ENCODE measurements at regions not wholly inside any gene's neighbourhood (a gene's known extent, or its start where the extent isn't known, plus 50 kb on each side); places are given as distances from the start of the nearest gene placed in this dataset.

GRCh38 chr5:167513381-167513780, 778.1 kb upstream of the WWC1 start:
- no peak for DNase-seq
- ChIA-PET POLR2A (no interaction called here), CTCF (no interaction called here)
- no peaks in the 10 kb centered on the region for H3K27me3 Mint-ChIP-seq
- H3K27ac Mint-ChIP-seq, result no peak overlapping the region
- 100% methylated on average over 3 of the region's 7 CpGs for WGBS (ENCODE audit: insufficient coverage)
- no peak for TF ChIP-seq EZH2 (IDR thresholded peaks at IDR 0.05; ENCODE audit: borderline replicate concordance, insufficient read depth, low read depth, low read length, poor library complexity, severe bottlenecking)
- TF ChIP-seq, protein P1, sequence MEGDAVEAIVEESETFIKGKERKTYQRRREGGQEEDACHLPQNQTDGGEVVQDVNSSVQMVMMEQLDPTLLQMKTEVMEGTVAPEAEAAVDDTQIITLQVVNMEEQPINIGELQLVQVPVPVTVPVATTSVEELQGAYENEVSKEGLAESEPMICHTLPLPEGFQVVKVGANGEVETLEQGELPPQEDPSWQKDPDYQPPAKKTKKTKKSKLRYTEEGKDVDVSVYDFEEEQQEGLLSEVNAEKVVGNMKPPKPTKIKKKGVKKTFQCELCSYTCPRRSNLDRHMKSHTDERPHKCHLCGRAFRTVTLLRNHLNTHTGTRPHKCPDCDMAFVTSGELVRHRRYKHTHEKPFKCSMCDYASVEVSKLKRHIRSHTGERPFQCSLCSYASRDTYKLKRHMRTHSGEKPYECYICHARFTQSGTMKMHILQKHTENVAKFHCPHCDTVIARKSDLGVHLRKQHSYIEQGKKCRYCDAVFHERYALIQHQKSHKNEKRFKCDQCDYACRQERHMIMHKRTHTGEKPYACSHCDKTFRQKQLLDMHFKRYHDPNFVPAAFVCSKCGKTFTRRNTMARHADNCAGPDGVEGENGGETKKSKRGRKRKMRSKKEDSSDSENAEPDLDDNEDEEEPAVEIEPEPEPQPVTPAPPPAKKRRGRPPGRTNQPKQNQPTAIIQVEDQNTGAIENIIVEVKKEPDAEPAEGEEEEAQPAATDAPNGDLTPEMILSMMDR (IDR thresholded peaks at IDR 0.05), result no peak
- no peaks in the 10 kb centered on the region for H3K27me3 ChIP-seq (replicated peaks in 1 of 4; ENCODE audit: control extremely low read depth in 1 of 4, control insufficient read depth in 3 of 4, insufficient read depth in 4 of 4, low read length in 3 of 4)
- H3K9me3 Mint-ChIP-seq (ENCODE audit: insufficient read depth), result peaks cover 4% of the 10 kb centered on the region
- no peak overlapping the region for H3K27ac ChIP-seq (ENCODE audit: low read length in 2 of 2)
- H2AFZ ChIP-seq (ENCODE audit: insufficient read depth, low read depth, low read length, poor library complexity, severe bottlenecking), result no peak overlapping the region
- no peaks in the 10 kb centered on the region for H3K36me3 ChIP-seq (replicated peaks in 1 of 2; ENCODE audit: control extremely low read depth in 1 of 2, control insufficient read depth in 1 of 2, extremely low read depth in 1 of 2, insufficient read depth in 2 of 2, low read length in 1 of 2)
- intact Hi-C loops (cut with micrococcal nuclease), result no loop called here
- no peak overlapping the region for H3K9ac ChIP-seq (ENCODE audit: low read length)
- H3K4me2 ChIP-seq (replicated peaks; ENCODE audit: low read depth, low read length, poor library complexity, severe bottlenecking), result no peak overlapping the region
- H3K4me1 Mint-ChIP-seq, result no peaks in the 10 kb centered on the region
- no peaks in the 10 kb centered on the region for H3K4me1 ChIP-seq (ENCODE audit: control insufficient read depth in 2 of 2, insufficient read depth in 2 of 2, low read length in 2 of 2)
- H3K79me2 ChIP-seq (ENCODE audit: control insufficient read depth, insufficient read depth, low read length), result no peaks in the 10 kb centered on the region
- H4K20me1 ChIP-seq (ENCODE audit: control insufficient read depth, insufficient read depth, low read length, poor library complexity, severe bottlenecking), result no peaks in the 10 kb centered on the region
- no peak overlapping the region for H3K4me3 Mint-ChIP-seq
- peaks cover 0 to 3% (median 0%) of the 10 kb centered on the region in 3 donors for H3K9me3 ChIP-seq (ENCODE audit: control extremely low read depth in 1 of 3, control insufficient read depth in 2 of 3, insufficient read depth in 1 of 3, low read length in 2 of 3)
- ATAC-seq (ENCODE audit: low read depth), result no peak
- H3K4me3 ChIP-seq (ENCODE audit: control extremely low read depth in 1 of 5, extremely low read depth in 1 of 5, insufficient read depth in 1 of 5, low read depth in 2 of 5, low read length in 4 of 5), result no peak overlapping the region

DNA sequence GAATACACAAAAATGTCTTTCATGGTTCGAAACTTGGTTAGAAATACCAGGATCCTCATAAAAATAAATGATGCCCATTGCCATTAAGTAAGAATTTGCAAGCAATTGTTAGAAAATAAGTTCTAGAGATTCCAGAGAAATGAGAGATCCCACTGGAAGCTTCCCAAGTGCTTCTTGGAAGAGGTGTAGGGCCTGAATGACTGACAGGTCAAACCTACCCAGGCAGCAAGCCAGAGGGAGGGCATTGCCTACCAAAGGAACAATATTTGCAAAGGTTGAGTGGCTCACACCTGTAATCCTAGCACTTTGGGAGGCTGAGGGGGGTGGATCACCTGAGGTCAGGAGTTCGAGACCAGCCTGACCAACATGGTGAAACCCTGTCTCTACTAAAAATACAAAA, 777.0 kb upstream of the WWC1 start:
- Histone ChIP-seq H4K20me1 (ENCODE audit: control insufficient read depth, insufficient read depth, low read length, poor library complexity, severe bottlenecking) (no peaks in the 10 kb centered on the region), H3K4me1 (ENCODE audit: control insufficient read depth in 2 of 2, insufficient read depth in 2 of 2, low read length in 2 of 2) (no peaks in the 10 kb centered on the region), H3K27me3 (replicated peaks in 1 of 4; ENCODE audit: control extremely low read depth in 1 of 4, control insufficient read depth in 3 of 4, insufficient read depth in 4 of 4, low read length in 3 of 4) (no peaks in the 10 kb centered on the region), H3K9me3 (ENCODE audit: control extremely low read depth in 1 of 3, control insufficient read depth in 2 of 3, insufficient read depth in 1 of 3, low read length in 2 of 3) (peaks cover 0 to 3% (median 0%) of the 10 kb centered on the region in 3 donors), H2AFZ (ENCODE audit: insufficient read depth, low read depth, low read length, poor library complexity, severe bottlenecking) (no peak overlapping the region), H3K4me2 (replicated peaks; ENCODE audit: low read depth, low read length, poor library complexity, severe bottlenecking) (no peak overlapping the region), H3K36me3 (replicated peaks in 1 of 2; ENCODE audit: control extremely low read depth in 1 of 2, control insufficient read depth in 1 of 2, extremely low read depth in 1 of 2, insufficient read depth in 2 of 2, low read length in 1 of 2) (no peaks in the 10 kb centered on the region), H3K9ac (ENCODE audit: low read length) (no peak overlapping the region), H3K79me2 (ENCODE audit: control insufficient read depth, insufficient read depth, low read length) (no peaks in the 10 kb centered on the region), H3K4me3 (ENCODE audit: control extremely low read depth in 1 of 5, extremely low read depth in 1 of 5, insufficient read depth in 1 of 5, low read depth in 2 of 5, low read length in 4 of 5) (no peak overlapping the region), H3K27ac (ENCODE audit: low read length in 2 of 2) (no peak overlapping the region)
- Mint-ChIP-seq H3K27me3 (no peaks in the 10 kb centered on the region), H3K4me1 (no peaks in the 10 kb centered on the region), H3K9me3 (ENCODE audit: insufficient read depth) (peaks cover 4% of the 10 kb centered on the region), H3K27ac (no peak overlapping the region), H3K4me3 (no peak overlapping the region)
- intact Hi-C loops (cut with micrococcal nuclease), result no loop called here
- DNase-seq, result no peak
- ATAC-seq (ENCODE audit: low read depth), result no peak
- TF ChIP-seq, protein P1 (IDR thresholded peaks at IDR 0.05), result no peak
- TF ChIP-seq EZH2 (IDR thresholded peaks at IDR 0.05; ENCODE audit: borderline replicate concordance, insufficient read depth, low read depth, low read length, poor library complexity, severe bottlenecking), result no peak
- POLR2A ChIA-PET, result no interaction called here
- CTCF ChIA-PET, result no interaction called here
- 67% methylated on average over 1 of the region's 2 CpGs for WGBS (ENCODE audit: insufficient coverage)
